ENCODE measurements at regions not wholly inside any gene's neighbourhood (a gene's known extent, or its start where the extent isn't known, plus 50 kb on each side); places are given as distances from the start of the nearest gene placed in this dataset.

DNA sequence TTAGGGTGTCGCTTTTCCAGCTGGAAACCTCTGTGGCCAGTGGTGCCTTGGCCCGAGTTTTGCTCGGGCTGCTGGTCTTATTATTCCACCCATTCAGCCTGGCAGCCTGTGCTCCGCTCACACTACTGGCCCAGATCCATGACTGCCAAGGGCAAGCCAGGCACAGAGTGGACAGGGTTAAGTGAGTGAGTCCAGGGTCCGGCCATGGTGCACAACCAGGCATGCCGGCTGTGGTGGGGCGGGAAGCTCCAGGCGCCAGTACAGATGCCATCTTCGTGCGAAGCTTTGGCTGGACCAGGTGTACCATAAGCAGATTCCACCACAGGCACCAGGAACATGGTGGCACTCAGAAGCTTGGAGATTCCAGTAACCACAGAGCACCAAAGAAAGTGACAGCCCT lies 580.2 kb upstream of the FAM174A start:
- TF ChIP-seq EZH2 (IDR thresholded peaks at IDR 0.05) (no peak), POLR2AphosphoS5 (IDR thresholded peaks at IDR 0.05; ENCODE audit: borderline replicate concordance, low read depth, low read length) (no peak), FOXP2 (optimal IDR thresholded peaks at IDR 0.05; ENCODE audit: control extremely low read depth, extremely low read length, insufficient read depth) (no peak)
